Mesenchymal stem cell (in vitro differentiated cells and primary cell): ENCODE measurements at regions not wholly inside any gene's neighbourhood (a gene's known extent, or its start where the extent isn't known, plus 50 kb on each side); places are given as distances from the start of the nearest gene placed in this dataset.
"Not testable (repeated sequence)": the region's sequence is repeated elsewhere in the genome, so short reads cannot be mapped to it uniquely, and the experiment has no call there.

Experiments
- DNase-seq: peaks from one replicate; pipeline ENCODE4 v3.0.0-alpha.2; 2013
- H2AFZ ChIP-seq: one replicate; pipeline ENCODE4 v1.6.1; 2013; ENCODE audit warnings: low read depth, mild to moderate bottlenecking, control low read depth, inconsistent platforms, low read length, moderate library complexity
- H2AK5ac ChIP-seq: 2 replicates; pipeline ENCODE4 v1.6.1; 2013; ENCODE audit warnings: low read length, moderate library complexity, mild to moderate bottlenecking, inconsistent platforms; ENCODE audit not compliant: severe bottlenecking
- H2BK120ac ChIP-seq: one replicate; pipeline ENCODE4 v1.6.1; 2013; ENCODE audit warnings: low read depth, mild to moderate bottlenecking, inconsistent platforms, low read length, moderate library complexity
- H2BK12ac ChIP-seq, 2 experiments: one replicate each; pipeline ENCODE4 v1.6.1; 2013; ENCODE audit warnings: inconsistent platforms in 2 of 2, low read length in 2 of 2, mild to moderate bottlenecking in 2 of 2, moderate library complexity in 2 of 2, control low read depth in 1 of 2
- H2BK15ac ChIP-seq: one replicate; pipeline ENCODE4 v1.6.1; 2013; ENCODE audit warnings: mild to moderate bottlenecking, low read depth, inconsistent platforms; ENCODE audit not compliant: poor library complexity, severe bottlenecking
- H2BK5ac ChIP-seq: 2 replicates; pipeline ENCODE4 v1.6.1; 2013; ENCODE audit warnings: low read depth, mild to moderate bottlenecking, low read length, control low read depth, inconsistent platforms; ENCODE audit not compliant: poor library complexity, severe bottlenecking
- H3K14ac ChIP-seq, 2 experiments: one replicate each; pipeline ENCODE4 v1.6.1; 2013; ENCODE audit warnings: inconsistent platforms in 2 of 2, low read length in 2 of 2, control low read depth in 1 of 2, mild to moderate bottlenecking in 1 of 2, moderate library complexity in 1 of 2
- H3K18ac ChIP-seq, 2 experiments: one replicate each; pipeline ENCODE4 v1.6.1; 2013; ENCODE audit warnings: inconsistent platforms in 2 of 2, low read length in 2 of 2, control low read depth in 1 of 2, low read depth in 1 of 2, mild to moderate bottlenecking in 1 of 2
- H3K23ac ChIP-seq, 2 experiments: one replicate each; pipeline ENCODE4 v1.6.1; 2013; ENCODE audit warnings: inconsistent platforms in 2 of 2, low read length in 2 of 2, mild to moderate bottlenecking in 2 of 2, moderate library complexity in 2 of 2, control low read depth in 1 of 2
- H3K27ac ChIP-seq: 2 replicates; pipeline ENCODE4 v1.5.1; 2013; ENCODE audit warnings: mild to moderate bottlenecking, moderate library complexity, low read length, control low read depth, inconsistent platforms; ENCODE audit not compliant: poor library complexity, severe bottlenecking
- H3K27me3 ChIP-seq, 2 experiments: 2 replicates each; pipeline versions ENCODE4 v1.6.1 to v1.7.0; 2013; ENCODE audit warnings: low read length in 2 of 2, mild to moderate bottlenecking in 2 of 2, moderate library complexity in 2 of 2, control low read depth in 1 of 2, inconsistent platforms in 1 of 2; ENCODE audit not compliant: control insufficient read depth in 1 of 2, insufficient read depth in 1 of 2
- H3K36me3 ChIP-seq, 2 experiments: 2 replicates each; pipeline versions ENCODE4 v1.6.1 to v1.7.0; 2013; ENCODE audit warnings: low read length in 2 of 2, control low read depth in 1 of 2, inconsistent platforms in 1 of 2, low read depth in 1 of 2, mild to moderate bottlenecking in 1 of 2; ENCODE audit not compliant: insufficient read depth in 2 of 2, control insufficient read depth in 1 of 2
- H3K4ac ChIP-seq, 2 experiments: one replicate each; pipeline ENCODE4 v1.6.1; 2013; ENCODE audit warnings: inconsistent platforms in 2 of 2, low read length in 2 of 2, mild to moderate bottlenecking in 2 of 2, moderate library complexity in 2 of 2, control low read depth in 1 of 2, low read depth in 1 of 2
- H3K4me1 ChIP-seq: 2 replicates; pipeline ENCODE4 v1.6.1; 2013; ENCODE audit warnings: low read depth, low read length, control low read depth; ENCODE audit not compliant: control insufficient read depth, insufficient read depth
- H3K4me2 ChIP-seq: 2 replicates; pipeline ENCODE4 v1.6.1; 2013; ENCODE audit warnings: low read length, mild to moderate bottlenecking, inconsistent platforms; ENCODE audit not compliant: poor library complexity, severe bottlenecking
- H3K4me3 ChIP-seq, 2 experiments: 2 replicates each; pipeline versions ENCODE4 v1.5.1 to v1.7.0; 2013; ENCODE audit warnings: low read length in 2 of 2, mild to moderate bottlenecking in 2 of 2, control low read depth in 1 of 2, low read depth in 1 of 2; ENCODE audit not compliant: insufficient read depth in 1 of 2
- H3K79me1 ChIP-seq: replicated peaks from 2 replicates; pipeline ENCODE4 v1.6.1; 2013; ENCODE audit warnings: mild to moderate bottlenecking, control low read depth, low read length, inconsistent platforms; ENCODE audit not compliant: poor library complexity, severe bottlenecking
- H3K9ac ChIP-seq: 2 replicates; pipeline ENCODE4 v1.7.0; 2013; ENCODE audit warnings: mild to moderate bottlenecking, low read length, moderate library complexity
- H3K9me3 ChIP-seq: 2 replicates; pipeline ENCODE4 v1.7.0; 2013; ENCODE audit warnings: mild to moderate bottlenecking, low read length; ENCODE audit not compliant: control insufficient read depth
- H4K8ac ChIP-seq: one replicate; pipeline ENCODE4 v1.6.1; 2013; ENCODE audit warnings: inconsistent platforms, mild to moderate bottlenecking, low read length, moderate library complexity
- H4K91ac ChIP-seq: one replicate; pipeline ENCODE4 v1.6.1; 2013; ENCODE audit warnings: mild to moderate bottlenecking, low read length, inconsistent platforms
- WGBS: methylation state at CpG from one replicate; pipeline ENCODE4 v1.1.7; 2013; ENCODE audit warnings: mixed read lengths; 5-methylcytosine and 5-hydroxymethylcytosine counted together

- not testable (repeated sequence) for H3K4ac ChIP-seq, H2BK12ac ChIP-seq, H3K79me1 ChIP-seq, H3K9ac ChIP-seq, H2BK5ac ChIP-seq, H2BK15ac ChIP-seq, H3K27ac ChIP-seq, H3K14ac ChIP-seq, H2AK5ac ChIP-seq, H3K23ac ChIP-seq, H3K27me3 ChIP-seq, H2BK120ac ChIP-seq, H3K36me3 ChIP-seq, H4K8ac ChIP-seq, H3K18ac ChIP-seq, H4K91ac ChIP-seq, H3K4me1 ChIP-seq, H2AFZ ChIP-seq, H3K4me2 ChIP-seq, DNase-seq, H3K9me3 ChIP-seq, H3K4me3 ChIP-seq
These were observed 558.9 kb downstream of the TP53TG3F start for GRCh38 chr16:34018277-34018676.

- Histone ChIP-seq H3K9ac (no peak overlapping the region), H2BK5ac (no peak overlapping the region), H3K14ac (no peak overlapping the region), H2AK5ac (no peak overlapping the region), H2BK120ac (no peak overlapping the region), H3K4me3 (no peak overlapping the region), H3K4me1 (no peaks in the 10 kb centered on the region), H3K36me3 (peaks cover 0 to 2% of the 10 kb centered on the region in 2 experiments), H3K18ac (no peak overlapping the region), H3K23ac (no peak overlapping the region), H3K4me2 (no peak overlapping the region), H3K9me3 (peaks cover 11% of the 10 kb centered on the region), H3K79me1 (no peaks in the 10 kb centered on the region), H2BK15ac (no peak overlapping the region), H4K91ac (no peak overlapping the region), H3K27ac (no peak overlapping the region), H3K27me3 (no peaks in the 10 kb centered on the region), H4K8ac (no peak overlapping the region), H2BK12ac (no peak overlapping the region), H2AFZ (no peak overlapping the region), H3K4ac (no peak overlapping the region)
- whole genome bisulfite sequencing = 94% methylated on average over 34 of the region's 42 CpGs
- no peak for DNase-seq
These were observed 591.4 kb downstream of the TP53TG3F start for GRCh38 chr16:34050787-34051320.

GRCh38 chr16:34054137-34054536 is 594.7 kb downstream of the TP53TG3F start:
- H3K4me1 ChIP-seq = no peaks in the 10 kb centered on the region
- no peak for DNase-seq
- H2BK15ac ChIP-seq = no peak overlapping the region
- no peak overlapping the region for H3K14ac ChIP-seq
- WGBS = 52% methylated on average over 3 of the region's 3 CpGs
- H4K8ac ChIP-seq = no peak overlapping the region
- H3K9me3 ChIP-seq = peaks cover 11% of the 10 kb centered on the region
- no peak overlapping the region for H3K18ac ChIP-seq
- no peak overlapping the region for H3K9ac ChIP-seq
- peaks cover 0 to 2% of the 10 kb centered on the region in 2 experiments for H3K36me3 ChIP-seq
- no peak overlapping the region for H3K4me2 ChIP-seq
- no peak overlapping the region for H3K23ac ChIP-seq
- no peak overlapping the region for H2AFZ ChIP-seq
- H2BK120ac ChIP-seq = no peak overlapping the region
- H2AK5ac ChIP-seq = no peak overlapping the region
- no peak overlapping the region for H2BK5ac ChIP-seq
- H3K4me3 ChIP-seq = no peak overlapping the region
- no peak overlapping the region for H4K91ac ChIP-seq
- no peak overlapping the region for H2BK12ac ChIP-seq
- no peaks in the 10 kb centered on the region for H3K27me3 ChIP-seq
- no peak overlapping the region for H3K4ac ChIP-seq
- H3K27ac ChIP-seq = no peak overlapping the region
- H3K79me1 ChIP-seq = no peaks in the 10 kb centered on the region

DNA sequence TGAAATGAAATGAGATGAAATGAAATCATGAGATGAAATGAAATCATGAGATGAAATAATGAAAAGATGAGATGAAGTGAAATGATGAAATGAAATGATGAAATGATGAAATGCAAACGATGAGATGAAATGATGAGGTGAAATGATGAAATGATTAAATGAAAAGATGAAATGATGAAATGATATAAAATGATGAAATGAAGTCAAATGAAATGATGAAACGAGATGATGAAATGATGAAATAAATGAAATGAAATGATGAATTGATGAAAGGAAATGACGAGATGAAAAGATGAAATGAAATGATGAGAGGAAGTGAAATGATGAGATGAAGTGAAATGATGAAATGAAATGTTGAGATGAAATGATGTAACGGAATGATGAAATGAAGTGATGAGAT is 595.6 kb downstream of the TP53TG3F start:
- Histone ChIP-seq H3K27ac (no peak overlapping the region), H3K9ac (no peak overlapping the region), H3K4me2 (no peak overlapping the region), H3K23ac (no peak overlapping the region), H4K8ac (no peak overlapping the region), H2AK5ac (no peak overlapping the region), H3K14ac (no peak overlapping the region), H2BK12ac (no peak overlapping the region), H3K9me3 (peaks cover 11% of the 10 kb centered on the region), H2BK120ac (no peak overlapping the region), H3K18ac (no peak overlapping the region), H3K27me3 (no peaks in the 10 kb centered on the region), H3K4ac (no peak overlapping the region), H3K36me3 (peaks cover 0 to 2% of the 10 kb centered on the region in 2 experiments), H3K4me1 (no peaks in the 10 kb centered on the region), H2BK5ac (no peak overlapping the region), H3K4me3 (no peak overlapping the region), H2BK15ac (no peak overlapping the region), H4K91ac (no peak overlapping the region), H2AFZ (no peak overlapping the region), H3K79me1 (no peaks in the 10 kb centered on the region)
- 40% methylated on average over 4 of the region's 4 CpGs for WGBS
- no peak for DNase-seq
